GM21423 (cell line): ENCODE measurements at regions not wholly inside any gene's neighbourhood (a gene's known extent, or its start where the extent isn't known, plus 50 kb on each side); places are given as distances from the start of the nearest gene placed in this dataset.
"Not testable (repeated sequence)": the region's sequence is repeated elsewhere in the genome, so short reads cannot be mapped to it uniquely, and the experiment has no call there.

Experiments
- ATAC-seq: cut with Tn5 transposase; IDR thresholded peaks from one replicate; pipeline ENCODE4 v1.9.1; 2021; ENCODE audit warnings: mild to moderate bottlenecking, moderate library complexity; ENCODE audit not compliant: unreplicated experiment

GRCh38 chr16:10272250-10272854, 90.1 kb upstream of the GRIN2A start:
- not testable (repeated sequence) for ATAC-seq

- peak; percentile 88 for ATAC-seq
Measured at GRCh38 chr16:10275214-10275996, 93.2 kb upstream of the GRIN2A start.

GRCh38 chr16:10277597-10277996, 95.4 kb upstream of the GRIN2A start:
- ATAC-seq: no peak

GRCh38 chr16:10280262-10281170, 98.3 kb upstream of the GRIN2A start:
- no peak for ATAC-seq

GRCh38 chr16:10282367-10282766, 100.1 kb upstream of the GRIN2A start:
- ATAC-seq: no peak

- ATAC-seq: not testable (repeated sequence)
Measured at GRCh38 chr16:10283246-10283645, 101.0 kb upstream of the GRIN2A start.

- not testable (repeated sequence) for ATAC-seq
Measured at GRCh38 chr16:10290467-10291105, 95.3 kb upstream of the ATF7IP2 start.

GRCh38 chr16:10292197-10292596, 93.7 kb upstream of the ATF7IP2 start:
- ATAC-seq: not testable (repeated sequence)

GRCh38 chr16:10292976-10293375, 92.9 kb upstream of the ATF7IP2 start:
- not testable (repeated sequence) for ATAC-seq

GRCh38 chr16:10294153-10294552, 91.7 kb upstream of the ATF7IP2 start:
- not testable (repeated sequence) for ATAC-seq

GRCh38 chr16:10296956-10297340, 88.9 kb upstream of the ATF7IP2 start:
- peak; percentile 19 for ATAC-seq

GRCh38 chr16:10297341-10298006, 88.4 kb upstream of the ATF7IP2 start:
- ATAC-seq: peak; percentile 99

GRCh38 chr16:10300905-10301304, 85.0 kb upstream of the ATF7IP2 start:
- ATAC-seq: no peak

GRCh38 chr16:10301547-10301946, 84.3 kb upstream of the ATF7IP2 start:
- not testable (repeated sequence) for ATAC-seq

GRCh38 chr16:10305912-10306311, 79.9 kb upstream of the ATF7IP2 start:
- no peak for ATAC-seq

GRCh38 chr16:10308305-10309193, 77.3 kb upstream of the ATF7IP2 start:
- ATAC-seq: no peak

GRCh38 chr16:10309271-10309932, 76.5 kb upstream of the ATF7IP2 start:
- no peak for ATAC-seq

GRCh38 chr16:10312008-10312407, 73.9 kb upstream of the ATF7IP2 start:
- ATAC-seq: no peak
